GM19455 (cell line): ENCODE measurements at regions not wholly inside any gene's neighbourhood (a gene's known extent, or its start where the extent isn't known, plus 50 kb on each side); places are given as distances from the start of the nearest gene placed in this dataset.
"Not testable (repeated sequence)": the region's sequence is repeated elsewhere in the genome, so short reads cannot be mapped to it uniquely, and the experiment has no call there.

ENCODE experiments used
- ATAC-seq: cut with Tn5 transposase; IDR thresholded peaks from one replicate; pipeline ENCODE4 v1.9.1; 2021; ENCODE audit not compliant: unreplicated experiment

DNA sequence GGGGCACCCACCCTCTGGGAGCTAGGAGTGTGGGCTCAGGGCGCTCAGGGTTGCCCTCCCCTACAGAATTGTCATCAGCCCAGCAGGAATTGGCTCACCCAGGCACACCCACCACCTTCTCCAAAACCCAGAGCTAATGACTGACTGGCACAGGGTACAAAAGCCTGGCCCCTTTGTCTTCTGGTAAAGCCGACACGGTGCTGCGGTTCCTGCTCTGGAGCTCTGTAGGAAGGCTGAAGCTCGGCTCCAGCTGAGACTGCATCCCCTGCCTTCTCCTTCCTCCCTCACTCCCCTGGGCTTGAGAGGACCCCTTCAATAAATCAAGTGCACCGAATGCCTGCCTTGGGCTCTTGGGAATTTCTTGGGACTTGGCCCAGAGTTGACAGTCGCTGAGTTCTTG is 117.9 kb upstream of the EEPD1 start:
- ATAC-seq = no peak

DNA sequence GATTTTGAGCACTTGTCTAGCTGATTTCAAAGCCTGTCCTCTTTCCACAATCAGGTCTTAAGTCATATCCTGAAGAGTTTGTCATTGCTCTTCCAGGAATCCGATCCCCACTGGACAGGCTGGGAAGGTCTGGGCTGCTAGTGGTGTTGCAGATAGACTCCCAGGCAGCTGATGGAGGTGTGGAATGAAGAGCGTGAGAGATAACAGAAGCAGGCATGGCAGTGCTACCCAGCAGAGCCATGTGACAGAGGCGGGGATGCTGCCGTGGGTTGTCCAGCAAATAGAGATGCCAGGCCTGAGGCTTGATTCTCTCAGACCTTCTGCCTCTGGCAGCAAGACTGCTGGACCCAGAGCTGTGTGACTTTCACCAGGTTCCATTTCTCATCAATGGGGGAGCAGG is 116.5 kb upstream of the EEPD1 start:
- ATAC-seq = no peak

DNA sequence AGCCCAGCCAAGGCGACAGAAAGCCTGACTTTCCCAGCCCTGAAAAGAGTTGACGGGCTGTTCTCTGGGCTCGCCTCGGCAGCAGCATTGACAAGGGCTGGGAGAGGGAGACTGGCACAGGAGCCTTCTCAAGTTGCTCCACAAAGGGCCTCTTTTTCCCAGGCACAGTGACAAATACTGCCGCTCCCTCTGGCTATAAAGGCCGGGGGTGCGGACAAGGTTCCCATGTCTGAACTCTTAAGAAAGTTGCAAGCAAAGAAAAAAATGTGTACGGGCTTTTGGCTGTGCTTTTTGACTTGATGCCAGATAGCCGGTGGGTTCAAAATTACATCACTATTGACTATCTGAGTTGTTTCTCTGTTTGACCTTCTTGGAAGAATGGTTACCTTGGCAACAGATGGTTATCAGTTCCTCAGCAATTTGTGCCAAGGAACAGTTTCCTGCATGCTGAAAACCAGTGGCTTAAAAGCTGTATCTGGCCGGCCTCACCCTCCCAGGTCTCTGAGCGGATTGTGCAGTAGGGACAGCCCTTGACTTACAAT is 115.9 kb upstream of the EEPD1 start:
- no peak for ATAC-seq

GRCh38 chr7:36038063-36038721 is 114.9 kb upstream of the EEPD1 start:
- ATAC-seq = no peak

DNA sequence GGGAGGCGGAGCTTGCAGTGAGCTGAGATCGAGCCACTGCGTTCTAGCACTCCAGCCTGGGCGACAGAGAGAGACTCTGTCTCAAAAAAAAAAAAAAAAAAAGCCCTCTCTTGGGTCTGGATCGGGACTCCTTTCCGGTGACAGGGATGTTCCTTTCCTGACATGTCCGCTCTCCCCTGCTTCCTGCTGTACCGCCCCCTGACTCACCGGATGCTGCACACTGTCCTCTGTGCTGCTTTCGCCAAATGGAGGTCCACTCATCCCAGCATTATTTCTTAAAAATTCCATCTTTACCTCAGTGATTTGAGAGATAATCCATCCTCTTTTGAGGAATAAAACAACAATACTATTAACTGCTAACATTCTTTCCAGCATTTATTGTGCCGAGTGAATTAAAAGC is 113.8 kb upstream of the EEPD1 start:
- no peak for ATAC-seq

DNA sequence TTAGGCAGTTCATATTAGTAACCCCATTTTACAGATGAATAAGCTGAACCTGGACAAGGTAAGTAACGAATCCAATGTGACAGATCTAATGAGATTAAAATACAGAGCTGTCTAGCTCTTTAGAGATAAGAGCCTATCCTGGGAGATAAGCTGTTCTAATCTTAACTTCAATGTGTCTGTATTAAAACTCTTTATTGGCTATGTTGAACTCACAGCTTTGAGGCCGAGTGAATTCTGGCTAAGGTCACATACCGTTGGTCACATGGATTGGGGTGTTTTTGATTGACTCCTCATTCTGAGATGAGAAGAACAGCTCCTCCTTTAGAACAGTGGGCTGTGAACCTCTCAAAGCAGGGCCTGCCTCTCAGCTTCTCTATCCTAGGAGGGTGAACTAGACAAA is 113.4 kb upstream of the EEPD1 start:
- no peak for ATAC-seq

DNA sequence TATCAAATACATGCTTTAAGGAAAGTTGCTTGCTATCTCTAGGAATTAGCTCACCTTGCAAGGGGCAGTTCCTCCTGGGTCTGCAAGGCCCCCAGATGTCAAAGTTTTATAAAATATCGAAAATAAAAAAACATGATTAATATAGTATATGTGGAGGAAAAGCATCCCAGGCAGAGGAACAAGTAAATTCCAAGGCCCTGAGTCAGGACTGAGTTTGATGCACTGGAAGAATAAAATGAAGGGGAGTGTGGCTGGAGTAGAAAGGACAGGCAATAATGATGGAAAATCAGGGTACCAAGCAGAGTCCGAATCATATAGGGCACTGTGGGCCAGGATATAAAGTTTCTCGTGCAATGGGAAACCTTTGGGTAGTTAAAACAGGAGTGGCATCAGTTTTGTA is 112.4 kb upstream of the EEPD1 start:
- no peak for ATAC-seq

- ATAC-seq = no peak
Observed at GRCh38 chr7:36044101-36044892, 108.8 kb upstream of the EEPD1 start.

DNA sequence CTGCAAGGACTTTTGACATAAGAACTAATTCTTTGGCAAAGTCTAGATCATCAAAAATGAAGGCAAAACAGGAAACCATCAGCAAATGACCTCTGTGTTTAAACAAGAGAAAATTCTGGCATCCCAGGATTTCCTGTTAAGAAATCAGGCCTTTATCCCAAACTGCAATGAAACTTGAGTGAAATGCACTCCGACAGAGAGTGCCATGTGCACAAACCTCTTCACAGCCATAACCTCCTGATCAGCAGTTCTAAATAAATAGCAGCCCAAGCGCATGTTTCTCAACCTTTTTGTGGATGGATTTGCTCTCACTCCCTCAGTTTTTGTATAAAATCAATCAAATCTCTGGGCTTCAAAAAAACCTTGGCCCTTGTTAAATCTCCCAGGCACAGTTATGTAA is 107.7 kb upstream of the EEPD1 start:
- ATAC-seq = no peak

DNA sequence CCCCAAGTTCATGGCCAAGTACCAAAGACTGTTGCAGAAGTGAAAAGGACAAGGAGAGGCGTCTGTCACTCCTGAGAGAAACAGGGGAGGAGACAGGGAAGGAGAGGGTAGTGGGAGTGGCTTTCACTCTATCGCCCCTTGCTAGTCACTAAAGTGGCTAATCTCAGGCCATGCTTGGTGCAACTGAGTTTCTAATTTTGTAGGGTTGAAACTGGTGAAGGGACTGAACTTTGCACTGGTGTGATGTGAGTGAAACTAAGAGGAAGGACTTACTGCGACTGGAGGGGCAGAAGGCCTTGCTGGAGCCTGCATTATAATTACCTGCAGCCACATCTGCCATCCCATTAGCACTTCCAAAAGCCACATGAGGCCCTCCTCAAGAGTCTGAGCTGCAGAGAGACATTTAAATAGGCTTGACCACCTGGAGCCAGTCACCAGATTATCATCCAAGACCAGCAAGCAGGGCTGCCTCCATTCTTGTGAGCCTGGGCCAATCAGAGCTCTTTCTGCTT is 107.2 kb upstream of the EEPD1 start:
- ATAC-seq = no peak

DNA sequence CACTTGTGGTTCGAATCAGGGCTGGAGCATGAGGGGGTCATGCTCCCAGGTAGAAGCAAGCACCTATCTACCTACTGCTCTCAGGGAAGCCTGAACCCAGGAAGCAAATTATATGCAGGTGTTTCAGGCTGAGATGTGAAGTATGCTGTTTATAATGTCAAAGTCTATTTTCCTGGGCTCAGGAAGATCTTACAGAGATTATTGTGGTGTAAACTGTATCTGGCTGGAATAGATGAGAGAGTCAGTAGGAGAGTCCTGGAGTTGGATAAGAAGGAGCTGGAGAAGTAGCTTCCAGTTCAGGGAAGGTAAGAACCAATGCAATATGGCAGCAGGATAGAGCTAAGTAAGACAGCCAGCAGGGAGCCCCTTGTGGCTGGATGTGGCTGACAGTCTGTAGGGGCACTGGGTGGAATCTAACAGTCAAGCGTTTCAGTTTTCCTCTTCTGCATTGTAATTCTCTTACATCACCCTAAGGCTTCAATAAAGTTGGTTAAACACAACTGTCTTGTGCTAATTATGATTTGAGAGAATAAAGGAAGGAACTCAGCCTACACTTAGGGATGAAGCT is 105.9 kb upstream of the EEPD1 start:
- no peak for ATAC-seq

DNA sequence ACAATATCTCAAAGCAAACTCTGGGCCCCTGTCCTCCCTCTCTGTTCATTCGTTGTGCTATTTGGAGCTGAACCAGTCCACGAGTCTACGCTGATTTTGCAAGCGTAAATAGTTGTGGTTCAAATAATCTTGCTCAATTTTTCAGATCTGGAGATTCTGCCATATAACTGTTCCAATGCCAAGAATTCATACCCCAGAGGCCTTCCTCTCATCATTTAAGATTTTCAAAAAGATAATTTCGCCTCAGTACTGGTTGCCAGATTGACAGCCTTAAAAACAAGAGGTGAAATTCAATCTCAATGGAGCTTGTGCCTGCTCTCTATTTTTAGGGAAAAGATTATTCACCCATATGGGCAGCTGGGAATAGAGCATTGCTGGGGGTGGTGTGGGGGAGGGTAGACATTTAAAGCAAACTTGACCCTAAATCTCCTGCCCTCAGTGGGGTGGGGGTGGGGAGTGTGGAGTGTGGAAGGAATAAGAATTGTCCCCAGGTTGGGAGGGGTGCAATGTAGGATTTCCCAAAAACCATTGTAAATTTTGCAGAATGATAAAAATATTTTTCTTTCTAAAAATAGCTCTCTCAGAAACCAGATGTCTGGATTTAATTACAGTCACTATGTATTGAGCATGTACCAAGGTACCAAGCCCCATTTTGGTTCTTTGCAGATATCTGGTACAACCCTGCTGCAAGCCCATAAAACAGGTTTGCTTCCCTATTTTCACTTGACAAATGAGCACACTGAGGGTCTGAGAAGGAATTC is 104.7 kb upstream of the EEPD1 start:
- ATAC-seq = no peak

DNA sequence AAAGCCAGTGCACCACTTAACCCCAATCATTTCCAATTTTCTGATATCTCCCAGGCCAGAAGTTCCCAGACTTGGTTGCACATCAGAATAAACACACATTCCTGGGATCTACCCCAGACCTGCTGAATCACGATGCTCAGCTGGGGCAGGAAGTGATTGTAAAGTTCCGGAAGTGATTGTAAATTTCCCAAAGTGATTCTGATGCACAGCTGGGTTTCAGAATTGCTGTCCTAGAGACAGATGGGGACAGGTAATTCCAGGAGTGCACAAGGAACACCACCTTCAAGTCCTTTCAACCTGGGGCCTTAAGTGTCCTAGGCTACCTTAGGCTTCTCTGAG is 104.2 kb upstream of the EEPD1 start:
- ATAC-seq = no peak

- no peak for ATAC-seq
Observed at GRCh38 chr7:36051501-36051900, 101.6 kb upstream of the EEPD1 start.

- ATAC-seq = no peak
Observed at GRCh38 chr7:36053589-36053988, 99.5 kb upstream of the EEPD1 start.

DNA sequence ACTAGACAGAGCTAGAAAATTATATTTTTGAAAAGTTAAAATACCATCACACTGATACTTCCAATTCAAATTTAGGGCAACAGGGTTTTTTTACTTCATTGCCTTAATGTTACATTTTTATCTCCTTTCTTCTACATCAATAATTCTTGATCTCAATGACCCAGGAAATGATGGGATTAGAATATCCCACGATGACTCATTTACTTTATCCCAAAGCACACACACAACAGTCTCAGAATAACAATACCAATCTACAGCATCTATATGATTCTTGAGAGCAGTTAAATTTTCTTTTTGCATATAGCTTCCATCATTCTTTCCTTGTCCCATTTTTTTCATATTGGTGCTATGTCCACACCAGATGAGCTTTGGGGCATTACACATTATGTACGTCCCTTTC is 98.4 kb upstream of the EEPD1 start:
- no peak for ATAC-seq

DNA sequence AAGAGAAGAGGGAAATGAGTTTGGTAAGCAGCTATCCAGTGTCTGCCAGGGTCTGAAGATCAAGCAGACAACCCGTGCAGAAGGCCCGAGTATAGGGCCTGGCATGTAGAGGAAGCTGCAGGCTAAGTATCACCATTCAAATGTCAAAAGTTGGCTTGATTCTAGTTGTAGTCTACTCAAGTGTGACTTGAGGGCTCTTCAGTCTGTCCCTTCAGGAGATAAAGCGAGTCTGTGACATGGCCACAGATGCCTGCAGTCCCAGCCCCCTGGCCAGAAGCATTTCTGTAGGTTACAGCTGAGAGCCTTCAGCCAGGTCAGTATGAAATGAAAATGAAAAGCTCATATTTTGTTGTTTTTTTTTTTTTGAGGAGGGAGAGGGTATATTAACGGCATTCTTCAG is 97.8 kb upstream of the EEPD1 start:
- ATAC-seq = no peak

GRCh38 chr7:36057323-36057722 is 95.7 kb upstream of the EEPD1 start:
- peak; percentile 56 for ATAC-seq

GRCh38 chr7:36058020-36058592 is 94.9 kb upstream of the EEPD1 start:
- peak; percentile 74 for ATAC-seq

GRCh38 chr7:36060388-36060787 is 92.7 kb upstream of the EEPD1 start:
- ATAC-seq = not testable (repeated sequence)
